ENCODE measurements at regions not wholly inside any gene's neighbourhood (a gene's known extent, or its start where the extent isn't known, plus 50 kb on each side); places are given as distances from the start of the nearest gene placed in this dataset.

DNA sequence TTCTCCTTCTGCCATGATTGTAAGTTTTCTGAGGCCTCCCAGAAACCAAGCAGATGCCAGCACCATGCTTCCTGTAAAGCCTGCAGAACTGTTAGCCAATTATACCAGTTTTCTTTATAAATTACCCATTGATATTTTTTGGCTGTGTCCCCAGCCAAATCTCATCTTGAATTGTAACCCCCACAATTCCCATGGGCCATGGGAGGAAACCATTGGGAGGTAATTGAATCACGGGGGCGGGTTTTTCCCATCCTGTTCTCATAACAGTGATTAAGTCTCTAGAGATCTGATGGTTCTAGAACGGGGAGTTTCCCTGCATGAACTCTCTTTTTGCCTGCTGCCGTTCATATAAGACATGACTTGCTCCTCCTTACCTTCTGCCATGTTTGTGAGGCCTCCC is 788.5 kb downstream of the C6orf118 start:
- H3K4me3 ChIP-seq (ENCODE audit: low read length), result no peak overlapping the region
- no peaks in the 10 kb centered on the region for H3K4me1 ChIP-seq (ENCODE audit: control insufficient read depth, low read length)
- no peaks in the 10 kb centered on the region for H3K36me3 ChIP-seq (ENCODE audit: control insufficient read depth, low read length)
- H3K27me3 ChIP-seq (ENCODE audit: control insufficient read depth, low read length), result no peaks in the 10 kb centered on the region
- H3K79me2 ChIP-seq (ENCODE audit: control insufficient read depth, low read length), result no peaks in the 10 kb centered on the region
- H3K4me2 ChIP-seq (ENCODE audit: low read length), result no peak overlapping the region
- H3K9me3 ChIP-seq (ENCODE audit: control insufficient read depth, insufficient read depth, low read length), result peaks cover 2% of the 10 kb centered on the region; the same call in 1 of the 2 replicates
- H4K20me1 ChIP-seq (ENCODE audit: control insufficient read depth, insufficient read depth, low read depth, low read length), result no peaks in the 10 kb centered on the region
- H3F3A ChIP-seq (ENCODE audit: control insufficient read depth, insufficient read depth), result no peaks in the 10 kb centered on the region
- TF ChIP-seq, protein P1, sequence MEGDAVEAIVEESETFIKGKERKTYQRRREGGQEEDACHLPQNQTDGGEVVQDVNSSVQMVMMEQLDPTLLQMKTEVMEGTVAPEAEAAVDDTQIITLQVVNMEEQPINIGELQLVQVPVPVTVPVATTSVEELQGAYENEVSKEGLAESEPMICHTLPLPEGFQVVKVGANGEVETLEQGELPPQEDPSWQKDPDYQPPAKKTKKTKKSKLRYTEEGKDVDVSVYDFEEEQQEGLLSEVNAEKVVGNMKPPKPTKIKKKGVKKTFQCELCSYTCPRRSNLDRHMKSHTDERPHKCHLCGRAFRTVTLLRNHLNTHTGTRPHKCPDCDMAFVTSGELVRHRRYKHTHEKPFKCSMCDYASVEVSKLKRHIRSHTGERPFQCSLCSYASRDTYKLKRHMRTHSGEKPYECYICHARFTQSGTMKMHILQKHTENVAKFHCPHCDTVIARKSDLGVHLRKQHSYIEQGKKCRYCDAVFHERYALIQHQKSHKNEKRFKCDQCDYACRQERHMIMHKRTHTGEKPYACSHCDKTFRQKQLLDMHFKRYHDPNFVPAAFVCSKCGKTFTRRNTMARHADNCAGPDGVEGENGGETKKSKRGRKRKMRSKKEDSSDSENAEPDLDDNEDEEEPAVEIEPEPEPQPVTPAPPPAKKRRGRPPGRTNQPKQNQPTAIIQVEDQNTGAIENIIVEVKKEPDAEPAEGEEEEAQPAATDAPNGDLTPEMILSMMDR (IDR thresholded peaks at IDR 0.05; ENCODE audit: low read depth, low read length, poor library complexity, severe bottlenecking), result no peak
- no peak for TF ChIP-seq EZH2phosphoT487 (IDR thresholded peaks at IDR 0.05; ENCODE audit: borderline replicate concordance, low read length)
- H3K9me2 ChIP-seq (replicated peaks; ENCODE audit: control insufficient read depth, low read length), result no peaks in the 10 kb centered on the region
- no peak overlapping the region for H3K27ac ChIP-seq (ENCODE audit: low read depth, low read length)

DNA sequence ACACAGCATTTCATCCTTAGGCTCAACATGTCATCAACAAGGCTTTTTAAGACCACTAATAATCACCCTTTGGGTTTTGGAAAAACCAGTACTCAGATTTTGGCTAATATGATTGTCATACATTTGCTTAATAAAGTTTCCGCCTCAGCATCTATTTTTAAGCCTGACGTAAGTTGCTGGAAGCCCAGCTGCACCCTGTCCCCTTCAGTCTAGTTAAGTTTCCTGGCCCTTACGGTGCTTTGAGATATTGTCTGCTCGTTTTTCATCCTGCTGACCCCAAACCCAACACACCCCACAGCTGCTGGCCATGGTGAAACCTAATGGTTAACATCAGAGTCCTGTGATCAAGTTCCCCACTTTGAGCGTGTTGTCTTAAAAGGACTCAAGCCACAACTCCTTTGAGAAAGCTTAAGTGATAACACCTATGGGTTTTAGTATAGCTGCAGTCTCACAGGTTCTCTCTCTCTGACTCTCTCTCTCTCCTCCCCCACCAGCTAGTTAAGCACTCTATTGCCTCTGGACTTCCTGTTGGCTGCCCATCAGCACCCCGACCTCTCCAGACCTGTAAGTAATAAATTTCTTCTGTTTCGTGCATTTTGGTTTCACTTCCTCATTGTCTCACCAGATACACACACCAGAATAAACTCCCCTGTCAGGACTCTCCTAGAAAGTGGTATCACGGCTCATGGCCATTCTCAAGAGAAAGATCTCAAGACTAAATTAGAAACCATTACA is 802.0 kb downstream of the C6orf118 start:
- no peaks in the 10 kb centered on the region for H3K36me3 ChIP-seq (ENCODE audit: control insufficient read depth, low read length)
- no peak overlapping the region for H3K4me2 ChIP-seq (ENCODE audit: low read length)
- no peak for TF ChIP-seq EZH2phosphoT487 (IDR thresholded peaks at IDR 0.05; ENCODE audit: borderline replicate concordance, low read length)
- TF ChIP-seq, protein P1 (IDR thresholded peaks at IDR 0.05; ENCODE audit: low read depth, low read length, poor library complexity, severe bottlenecking), result no peak
- H3K4me3 ChIP-seq (ENCODE audit: low read length), result no peak overlapping the region
- H3K79me2 ChIP-seq (ENCODE audit: control insufficient read depth, low read length), result no peaks in the 10 kb centered on the region
- H3K27ac ChIP-seq (ENCODE audit: low read depth, low read length), result no peak overlapping the region
- no peaks in the 10 kb centered on the region for H3K9me2 ChIP-seq (replicated peaks; ENCODE audit: control insufficient read depth, low read length)
- no peaks in the 10 kb centered on the region for H3F3A ChIP-seq (ENCODE audit: control insufficient read depth, insufficient read depth)
- H3K27me3 ChIP-seq (ENCODE audit: control insufficient read depth, low read length), result no peaks in the 10 kb centered on the region
- H3K9me3 ChIP-seq (ENCODE audit: control insufficient read depth, insufficient read depth, low read length), result no peaks in the 10 kb centered on the region
- no peaks in the 10 kb centered on the region for H4K20me1 ChIP-seq (ENCODE audit: control insufficient read depth, insufficient read depth, low read depth, low read length)
- H3K4me1 ChIP-seq (ENCODE audit: control insufficient read depth, low read length), result 0 out of 2 replicates have a peak, but pooled peaks cover 4% of the 10 kb centered on the region

DNA sequence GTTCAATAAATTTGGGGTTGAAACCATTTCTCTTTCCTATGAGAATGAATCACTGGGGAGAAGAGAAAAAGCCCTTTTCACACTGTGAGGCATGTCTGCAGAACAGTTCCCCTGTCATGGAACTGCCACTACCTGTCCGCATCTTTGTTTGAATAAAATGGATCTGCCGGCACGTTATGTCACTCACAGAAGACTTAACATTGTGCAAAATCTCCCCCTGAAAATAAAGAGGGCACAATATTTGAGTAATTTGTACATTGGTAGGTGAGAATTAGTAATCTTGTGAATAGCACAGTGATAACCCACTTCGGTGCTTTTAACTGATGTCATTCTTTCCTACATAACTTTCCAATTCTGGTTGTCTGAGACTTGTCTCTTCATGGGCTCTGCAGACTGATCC is 804.0 kb downstream of the C6orf118 start:
- 0 out of 2 replicates have a peak, but pooled peaks cover 4% of the 10 kb centered on the region for H3K4me1 ChIP-seq (ENCODE audit: control insufficient read depth, low read length)
- no peaks in the 10 kb centered on the region for H3K79me2 ChIP-seq (ENCODE audit: control insufficient read depth, low read length)
- no peaks in the 10 kb centered on the region for H3K27me3 ChIP-seq (ENCODE audit: control insufficient read depth, low read length)
- no peaks in the 10 kb centered on the region for H3K9me3 ChIP-seq (ENCODE audit: control insufficient read depth, insufficient read depth, low read length)
- no peaks in the 10 kb centered on the region for H3F3A ChIP-seq (ENCODE audit: control insufficient read depth, insufficient read depth)
- no peaks in the 10 kb centered on the region for H3K9me2 ChIP-seq (replicated peaks; ENCODE audit: control insufficient read depth, low read length)
- no peak overlapping the region for H3K4me3 ChIP-seq (ENCODE audit: low read length)
- TF ChIP-seq EZH2phosphoT487 (IDR thresholded peaks at IDR 0.05; ENCODE audit: borderline replicate concordance, low read length), result no peak
- TF ChIP-seq, protein P1 (IDR thresholded peaks at IDR 0.05; ENCODE audit: low read depth, low read length, poor library complexity, severe bottlenecking), result no peak
- H3K36me3 ChIP-seq (ENCODE audit: control insufficient read depth, low read length), result no peaks in the 10 kb centered on the region
- no peak overlapping the region for H3K4me2 ChIP-seq (ENCODE audit: low read length)
- H3K27ac ChIP-seq (ENCODE audit: low read depth, low read length), result no peak overlapping the region
- no peaks in the 10 kb centered on the region for H4K20me1 ChIP-seq (ENCODE audit: control insufficient read depth, insufficient read depth, low read depth, low read length)
